ENCODE measurements at regions not wholly inside any gene's neighbourhood (a gene's known extent, or its start where the extent isn't known, plus 50 kb on each side); places are given as distances from the start of the nearest gene placed in this dataset.

DNA sequence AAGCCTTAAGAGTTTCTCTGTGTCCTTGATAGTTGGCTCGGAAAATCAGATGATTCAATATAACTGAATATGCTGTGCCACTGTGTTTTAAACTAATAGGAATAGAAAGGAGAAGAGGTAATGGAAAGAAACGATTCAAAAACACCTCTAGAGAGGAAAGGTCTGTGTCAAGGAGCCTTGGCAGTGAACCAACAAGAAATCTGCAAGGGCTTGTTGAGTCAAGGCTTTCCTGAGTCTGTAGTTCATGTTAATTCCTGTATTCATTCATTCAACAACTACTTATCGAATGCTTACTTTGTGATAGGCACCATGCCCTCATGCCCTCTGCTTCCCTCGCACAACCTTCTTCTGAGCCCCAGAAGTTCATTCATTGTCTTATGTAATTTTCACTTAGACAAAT, 336.0 kb downstream of the PDHA2 start:
- BruUV-seq (replicated peaks): no TSS peak
- intact Hi-C loops (cut with micrococcal nuclease; ENCODE audit: unreplicated experiment): no loop called here
- Histone ChIP-seq H3K4me1 (ENCODE audit: insufficient read depth, low read length, poor library complexity, severe bottlenecking) (no peaks in the 10 kb centered on the region), H3K27ac (ENCODE audit: low read depth, low read length, poor library complexity, severe bottlenecking) (no peak overlapping the region), H3K27me3 (replicated peaks; ENCODE audit: insufficient read depth, low read depth, low read length, poor library complexity) (no peaks in the 10 kb centered on the region), H3K36me3 (ENCODE audit: insufficient read depth, low read length, poor library complexity, severe bottlenecking) (no peaks in the 10 kb centered on the region), H3K9me3 (ENCODE audit: low read depth, low read length, poor library complexity, severe bottlenecking) (no peaks in the 10 kb centered on the region), H3K4me3 (ENCODE audit: low read depth, low read length, poor library complexity, severe bottlenecking) (no peak overlapping the region)
- TF ChIP-seq, protein P1, sequence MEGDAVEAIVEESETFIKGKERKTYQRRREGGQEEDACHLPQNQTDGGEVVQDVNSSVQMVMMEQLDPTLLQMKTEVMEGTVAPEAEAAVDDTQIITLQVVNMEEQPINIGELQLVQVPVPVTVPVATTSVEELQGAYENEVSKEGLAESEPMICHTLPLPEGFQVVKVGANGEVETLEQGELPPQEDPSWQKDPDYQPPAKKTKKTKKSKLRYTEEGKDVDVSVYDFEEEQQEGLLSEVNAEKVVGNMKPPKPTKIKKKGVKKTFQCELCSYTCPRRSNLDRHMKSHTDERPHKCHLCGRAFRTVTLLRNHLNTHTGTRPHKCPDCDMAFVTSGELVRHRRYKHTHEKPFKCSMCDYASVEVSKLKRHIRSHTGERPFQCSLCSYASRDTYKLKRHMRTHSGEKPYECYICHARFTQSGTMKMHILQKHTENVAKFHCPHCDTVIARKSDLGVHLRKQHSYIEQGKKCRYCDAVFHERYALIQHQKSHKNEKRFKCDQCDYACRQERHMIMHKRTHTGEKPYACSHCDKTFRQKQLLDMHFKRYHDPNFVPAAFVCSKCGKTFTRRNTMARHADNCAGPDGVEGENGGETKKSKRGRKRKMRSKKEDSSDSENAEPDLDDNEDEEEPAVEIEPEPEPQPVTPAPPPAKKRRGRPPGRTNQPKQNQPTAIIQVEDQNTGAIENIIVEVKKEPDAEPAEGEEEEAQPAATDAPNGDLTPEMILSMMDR (conservative IDR thresholded peaks at IDR 0.05; ENCODE audit: low read depth, low read length): no peak
- TF ChIP-seq EZH2 (IDR thresholded peaks at IDR 0.05; ENCODE audit: borderline replicate concordance, low read depth, low read length, poor library complexity, severe bottlenecking): no peak
- POLR2A ChIA-PET (ENCODE audit: low non-redundant PET): no interaction called here
- no peak for DNase-seq (ENCODE audit: low spot score)
- CTCF ChIA-PET: no interaction called here

DNA sequence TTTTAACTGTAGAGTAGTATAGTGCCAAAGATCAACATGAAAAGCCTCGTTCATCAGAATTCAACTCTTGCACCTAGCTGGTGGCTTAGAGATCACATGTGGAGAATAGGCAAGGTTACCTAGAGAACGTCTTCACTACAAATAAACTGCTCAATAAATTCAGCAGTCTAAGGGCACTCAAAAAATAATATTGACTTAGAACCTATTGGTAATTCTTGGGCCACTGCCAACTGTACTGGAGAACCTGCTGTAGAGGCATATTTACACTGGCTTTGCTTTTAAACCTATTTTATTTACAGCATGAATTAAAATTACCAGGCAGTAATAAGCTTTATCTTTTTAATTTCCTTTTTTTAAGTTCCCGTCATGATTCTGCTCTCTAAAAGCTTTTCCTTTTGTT, 343.7 kb downstream of the PDHA2 start:
- intact Hi-C loops (cut with micrococcal nuclease; ENCODE audit: unreplicated experiment): no loop called here
- no peak overlapping the region for H3K4me3 ChIP-seq (ENCODE audit: low read depth, low read length, poor library complexity, severe bottlenecking)
- no peaks in the 10 kb centered on the region for H3K9me3 ChIP-seq (ENCODE audit: low read depth, low read length, poor library complexity, severe bottlenecking)
- H3K27ac ChIP-seq (ENCODE audit: low read depth, low read length, poor library complexity, severe bottlenecking): no peak overlapping the region
- ChIA-PET POLR2A (ENCODE audit: low non-redundant PET) (no interaction called here), CTCF (no interaction called here)
- no peak for DNase-seq (ENCODE audit: low spot score)
- no peaks in the 10 kb centered on the region for H3K36me3 ChIP-seq (ENCODE audit: insufficient read depth, low read length, poor library complexity, severe bottlenecking)
- TF ChIP-seq, protein P1 (conservative IDR thresholded peaks at IDR 0.05; ENCODE audit: low read depth, low read length): no peak
- no peak for TF ChIP-seq EZH2 (IDR thresholded peaks at IDR 0.05; ENCODE audit: borderline replicate concordance, low read depth, low read length, poor library complexity, severe bottlenecking)
- H3K27me3 ChIP-seq (replicated peaks; ENCODE audit: insufficient read depth, low read depth, low read length, poor library complexity): no peaks in the 10 kb centered on the region
- H3K4me1 ChIP-seq (ENCODE audit: insufficient read depth, low read length, poor library complexity, severe bottlenecking): no peaks in the 10 kb centered on the region
- BruUV-seq (replicated peaks): no TSS peak

DNA sequence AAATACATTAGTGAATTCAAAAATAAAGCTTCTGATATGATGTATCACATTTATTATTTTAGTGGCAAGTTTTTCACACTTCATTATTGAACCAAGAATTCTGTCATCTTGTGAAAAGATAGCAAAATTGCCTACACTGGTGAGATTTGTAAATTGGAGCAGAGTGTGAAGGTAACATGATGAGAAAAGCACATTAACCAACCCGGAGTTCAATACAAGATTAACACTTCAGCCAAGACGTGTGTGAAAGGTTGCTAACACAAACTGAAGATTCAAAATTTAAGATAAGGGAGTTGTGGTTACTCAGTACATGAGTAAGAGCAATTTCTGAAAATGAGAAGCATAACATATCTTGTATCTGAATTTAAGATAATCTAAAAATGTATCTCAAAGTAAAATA, 346.7 kb downstream of the PDHA2 start:
- intact Hi-C loops (cut with micrococcal nuclease; ENCODE audit: unreplicated experiment): no loop called here
- H3K36me3 ChIP-seq (ENCODE audit: insufficient read depth, low read length, poor library complexity, severe bottlenecking): no peaks in the 10 kb centered on the region
- ChIA-PET POLR2A (ENCODE audit: low non-redundant PET) (no interaction called here), CTCF (no interaction called here)
- BruUV-seq (replicated peaks): no TSS peak
- no peaks in the 10 kb centered on the region for H3K27me3 ChIP-seq (replicated peaks; ENCODE audit: insufficient read depth, low read depth, low read length, poor library complexity)
- no peaks in the 10 kb centered on the region for H3K4me1 ChIP-seq (ENCODE audit: insufficient read depth, low read length, poor library complexity, severe bottlenecking)
- no peak for DNase-seq (ENCODE audit: low spot score)
- no peaks in the 10 kb centered on the region for H3K9me3 ChIP-seq (ENCODE audit: low read depth, low read length, poor library complexity, severe bottlenecking)
- H3K4me3 ChIP-seq (ENCODE audit: low read depth, low read length, poor library complexity, severe bottlenecking): no peak overlapping the region
- no peak overlapping the region for H3K27ac ChIP-seq (ENCODE audit: low read depth, low read length, poor library complexity, severe bottlenecking)
- TF ChIP-seq, protein P1 (conservative IDR thresholded peaks at IDR 0.05; ENCODE audit: low read depth, low read length): no peak
- TF ChIP-seq EZH2 (IDR thresholded peaks at IDR 0.05; ENCODE audit: borderline replicate concordance, low read depth, low read length, poor library complexity, severe bottlenecking): no peak

Data from A673 (cell line).